KMS-11 (cell line): ENCODE measurements at regions not wholly inside any gene's neighbourhood (a gene's known extent, or its start where the extent isn't known, plus 50 kb on each side); places are given as distances from the start of the nearest gene placed in this dataset.

ENCODE experiments used
- H2AFZ ChIP-seq: fragments of 200-600 bp; sonication (generic); 2 replicates; pipeline ENCODE4 v1.6.1; 2016; ENCODE audit warnings: antibody characterized with exemption, mixed run types, low read depth
- H3K27ac ChIP-seq: fragments of 200-600 bp; sonication (generic); 2 replicates; pipeline ENCODE4 v1.6.1; 2016; ENCODE audit warnings: mild to moderate bottlenecking, mixed run types
- H3K27me3 ChIP-seq: fragments of 200-600 bp; sonication (generic); 2 replicates; pipeline ENCODE4 v1.6.1; 2017; ENCODE audit warnings: mild to moderate bottlenecking, low read depth, mixed run types, moderate library complexity; ENCODE audit not compliant: insufficient read depth
- H3K36me3 ChIP-seq: fragments of 200-600 bp; sonication (generic); 2 replicates; pipeline ENCODE4 v1.6.1; 2017; ENCODE audit warnings: mild to moderate bottlenecking, mixed run types; ENCODE audit not compliant: insufficient read depth
- H3K4me1 ChIP-seq: fragments of 200-600 bp; sonication (generic); 2 replicates; pipeline ENCODE4 v1.6.1; 2016; ENCODE audit warnings: mild to moderate bottlenecking, low read depth, mixed run types; ENCODE audit not compliant: poor library complexity, severe bottlenecking
- H3K4me2 ChIP-seq: fragments of 200-600 bp; sonication (generic); 2 replicates; pipeline ENCODE4 v1.7.0; 2016; ENCODE audit warnings: mild to moderate bottlenecking, mixed run types
- H3K4me3 ChIP-seq: fragments of 200-600 bp; sonication (generic); IDR thresholded peaks from 2 replicates; pipeline ENCODE4 v1.6.1; 2017; ENCODE audit warnings: low read depth, low read length, mixed read lengths; ENCODE audit not compliant: insufficient read depth
- H3K79me2 ChIP-seq: fragments of 200-600 bp; sonication (generic); 2 replicates; pipeline ENCODE4 v1.6.1; 2016; ENCODE audit warnings: low read depth, mixed run types; ENCODE audit not compliant: insufficient read depth
- H3K9ac ChIP-seq: fragments of 200-600 bp; sonication (generic); 2 replicates; pipeline ENCODE4 v1.6.1; 2016; ENCODE audit warnings: mild to moderate bottlenecking, mixed run types
- H4K20me1 ChIP-seq: fragments of 200-600 bp; sonication (generic); 2 replicates; pipeline ENCODE4 v1.6.1; 2016; ENCODE audit warnings: mild to moderate bottlenecking, mixed run types; ENCODE audit not compliant: insufficient read depth
- TF ChIP-seq, protein P1 (sequence below): fragments of 200-600 bp; sonication (generic); conservative IDR thresholded peaks from 2 replicates; pipeline ENCODE4 v1.6.1; 2017; ENCODE audit warnings: low read depth, mild to moderate bottlenecking, antibody characterized with exemption, low read length, moderate library complexity, mixed read lengths

DNA sequence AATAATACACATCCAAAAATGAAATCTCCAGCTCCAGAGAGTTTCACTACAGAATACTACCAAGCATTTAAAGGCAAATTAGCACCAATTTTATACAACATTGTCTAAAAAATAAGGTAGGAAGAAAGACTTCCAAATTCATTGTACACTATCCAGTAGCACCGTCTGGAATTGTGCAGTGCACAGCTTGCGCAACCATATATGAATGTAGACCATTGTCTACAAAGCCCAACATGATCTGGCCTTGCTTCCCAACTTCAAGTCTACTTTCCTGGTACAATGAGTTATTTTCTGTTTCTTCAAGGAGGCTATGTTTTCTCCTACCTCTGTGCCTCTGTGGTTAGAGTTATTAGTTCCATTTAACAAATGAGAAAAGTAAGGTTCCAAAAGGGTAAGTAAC, 115.4 kb upstream of the FOXK1 start:
- Histone ChIP-seq H3K27ac (no peak overlapping the region), H3K79me2 (no peaks in the 10 kb centered on the region), H3K4me1 (no peaks in the 10 kb centered on the region), H3K36me3 (no peaks in the 10 kb centered on the region), H3K9ac (no peak overlapping the region), H3K4me2 (no peak overlapping the region), H2AFZ (no peak overlapping the region), H3K4me3 (no peak overlapping the region), H3K27me3 (no peaks in the 10 kb centered on the region), H4K20me1 (no peaks in the 10 kb centered on the region)
- TF ChIP-seq, protein P1, sequence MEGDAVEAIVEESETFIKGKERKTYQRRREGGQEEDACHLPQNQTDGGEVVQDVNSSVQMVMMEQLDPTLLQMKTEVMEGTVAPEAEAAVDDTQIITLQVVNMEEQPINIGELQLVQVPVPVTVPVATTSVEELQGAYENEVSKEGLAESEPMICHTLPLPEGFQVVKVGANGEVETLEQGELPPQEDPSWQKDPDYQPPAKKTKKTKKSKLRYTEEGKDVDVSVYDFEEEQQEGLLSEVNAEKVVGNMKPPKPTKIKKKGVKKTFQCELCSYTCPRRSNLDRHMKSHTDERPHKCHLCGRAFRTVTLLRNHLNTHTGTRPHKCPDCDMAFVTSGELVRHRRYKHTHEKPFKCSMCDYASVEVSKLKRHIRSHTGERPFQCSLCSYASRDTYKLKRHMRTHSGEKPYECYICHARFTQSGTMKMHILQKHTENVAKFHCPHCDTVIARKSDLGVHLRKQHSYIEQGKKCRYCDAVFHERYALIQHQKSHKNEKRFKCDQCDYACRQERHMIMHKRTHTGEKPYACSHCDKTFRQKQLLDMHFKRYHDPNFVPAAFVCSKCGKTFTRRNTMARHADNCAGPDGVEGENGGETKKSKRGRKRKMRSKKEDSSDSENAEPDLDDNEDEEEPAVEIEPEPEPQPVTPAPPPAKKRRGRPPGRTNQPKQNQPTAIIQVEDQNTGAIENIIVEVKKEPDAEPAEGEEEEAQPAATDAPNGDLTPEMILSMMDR, result no peak

DNA sequence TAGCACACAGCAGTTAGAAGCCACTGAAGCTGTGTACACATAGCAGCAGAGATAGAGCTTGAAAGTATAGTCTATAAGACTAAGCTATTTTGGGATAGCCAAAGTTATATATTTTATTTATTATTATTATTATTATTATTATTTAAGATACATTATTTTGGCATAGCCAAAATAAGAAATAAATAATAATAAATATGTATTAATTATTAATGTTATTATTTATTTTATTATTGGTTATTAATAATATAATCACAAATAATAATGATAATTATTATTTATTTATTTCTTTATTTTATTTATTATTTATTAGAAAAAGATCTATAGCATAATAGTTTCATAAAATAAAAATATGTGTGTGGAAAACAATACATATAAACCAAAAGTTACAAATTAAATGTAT, 107.2 kb upstream of the FOXK1 start:
- Histone ChIP-seq H3K27me3 (no peaks in the 10 kb centered on the region), H3K79me2 (no peaks in the 10 kb centered on the region), H3K4me1 (no peaks in the 10 kb centered on the region), H3K9ac (no peak overlapping the region), H3K4me2 (no peak overlapping the region), H3K4me3 (no peak overlapping the region), H3K36me3 (no peaks in the 10 kb centered on the region), H3K27ac (no peak overlapping the region), H4K20me1 (no peaks in the 10 kb centered on the region), H2AFZ (no peak overlapping the region)
- TF ChIP-seq, protein P1, result no peak

DNA sequence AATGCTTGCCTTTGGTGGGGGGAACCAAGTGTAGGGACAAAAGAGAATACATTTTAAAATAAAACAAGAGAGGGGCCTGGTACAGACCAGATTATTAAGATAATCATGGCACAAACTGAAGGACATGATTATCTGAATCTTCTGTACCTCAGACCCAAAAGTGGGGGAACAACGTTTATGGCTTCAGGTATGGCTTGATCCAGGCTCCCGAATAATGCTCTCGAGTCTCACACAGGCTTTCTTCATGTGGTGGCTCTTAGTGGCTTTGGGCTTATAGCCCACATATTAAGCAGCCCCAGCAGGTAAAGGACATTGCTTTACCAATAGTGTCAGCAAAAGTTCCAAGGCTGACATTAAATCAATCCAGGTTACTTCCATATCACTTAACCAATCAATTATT, 106.8 kb upstream of the FOXK1 start:
- no peak overlapping the region for H3K4me2 ChIP-seq
- no peaks in the 10 kb centered on the region for H4K20me1 ChIP-seq
- H3K4me3 ChIP-seq, result no peak overlapping the region
- H3K27me3 ChIP-seq, result no peaks in the 10 kb centered on the region
- H3K36me3 ChIP-seq, result no peaks in the 10 kb centered on the region
- no peaks in the 10 kb centered on the region for H3K4me1 ChIP-seq
- no peak overlapping the region for H3K9ac ChIP-seq
- TF ChIP-seq, protein P1, result no peak
- no peak overlapping the region for H3K27ac ChIP-seq
- H3K79me2 ChIP-seq, result no peaks in the 10 kb centered on the region
- no peak overlapping the region for H2AFZ ChIP-seq

DNA sequence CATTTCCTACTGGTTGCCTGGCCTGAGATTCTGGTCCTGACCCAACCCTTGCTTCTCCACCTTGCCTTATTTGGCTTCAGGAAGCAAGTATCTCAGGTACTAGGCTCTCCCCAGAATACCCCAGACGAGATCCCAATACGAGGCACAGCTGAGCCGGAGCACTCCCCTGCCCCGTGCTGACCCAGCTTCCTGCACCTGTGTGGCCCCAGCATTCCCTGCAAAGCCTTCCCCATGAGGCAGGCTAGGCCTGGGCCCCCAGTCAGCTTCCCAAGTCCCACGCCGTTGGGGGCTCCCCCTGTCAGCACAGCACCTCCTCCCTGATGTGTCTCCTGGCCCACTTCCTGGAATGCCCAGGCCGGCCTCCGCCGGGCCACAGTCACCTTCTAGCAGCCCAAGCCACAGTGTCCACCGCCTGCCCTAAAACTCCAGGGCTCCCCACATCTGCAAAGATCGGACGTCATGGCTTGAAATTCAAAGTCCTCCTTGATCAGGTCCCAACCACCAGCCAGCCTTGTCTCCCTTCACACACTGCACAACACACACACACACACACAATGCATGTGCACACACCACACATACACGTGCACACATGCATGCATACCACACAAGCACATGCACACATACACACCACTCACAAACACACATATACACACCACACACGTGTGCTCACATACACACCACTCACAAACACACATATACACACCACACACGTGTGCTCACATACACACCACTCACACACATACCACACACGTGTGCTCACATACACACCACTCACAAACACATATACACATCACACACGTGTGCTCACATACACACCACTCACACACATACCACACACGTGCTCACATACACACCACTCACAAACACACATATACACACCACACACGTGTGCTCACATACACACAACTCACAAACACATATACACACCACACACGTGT, 78.9 kb upstream of the FOXK1 start:
- Histone ChIP-seq H3K79me2 (no peaks in the 10 kb centered on the region), H3K4me1 (no peaks in the 10 kb centered on the region), H3K36me3 (no peaks in the 10 kb centered on the region), H3K27me3 (no peaks in the 10 kb centered on the region), H2AFZ (no peak overlapping the region), H3K4me2 (no peak overlapping the region), H3K27ac (no peak overlapping the region), H4K20me1 (no peaks in the 10 kb centered on the region), H3K9ac (no peak overlapping the region), H3K4me3 (no peak overlapping the region)
- TF ChIP-seq, protein P1, result no peak
